GM12878 (cell line): ENCODE measurements at regions not wholly inside any gene's neighbourhood (a gene's known extent, or its start where the extent isn't known, plus 50 kb on each side); places are given as distances from the start of the nearest gene placed in this dataset.

Experiments
- POLR2AphosphoS5 ChIP-seq: IDR thresholded peaks from 2 replicates; pipeline ENCODE4 v1.6.1; 2011; ENCODE audit warnings: mild to moderate bottlenecking, low read length, inconsistent platforms
- RCOR1 ChIP-seq: conservative IDR thresholded peaks from 2 replicates; pipeline ENCODE4 v1.6.1; 2012; ENCODE audit warnings: low read depth, low read length, improper control_type of control experiment
- TAF1 ChIP-seq: IDR thresholded peaks from 2 replicates; pipeline ENCODE4 v1.6.1; 2011; ENCODE audit warnings: mild to moderate bottlenecking, low read depth, low read length, borderline replicate concordance
- TF ChIP-seq, protein P1 (sequence below): IDR thresholded peaks from 2 replicates; pipeline ENCODE4 v1.6.1; 2011; ENCODE audit warnings: low read depth, low read length, improper control_type of control experiment, borderline replicate concordance
- TF ChIP-seq, protein P2 (sequence below): IDR thresholded peaks from 2 replicates; pipeline ENCODE4 v1.6.1; 2012; ENCODE audit warnings: low read depth, low read length, improper control_type of control experiment
- TF ChIP-seq, protein P3 (sequence below), 3 experiments: IDR thresholded peaks in 2 of 3; conservative IDR thresholded peaks in 1 of 3; 2 replicates each; pipeline ENCODE4 v1.5.1; 2011; ENCODE audit warnings: low read depth in 3 of 3, low read length in 3 of 3, mild to moderate bottlenecking in 3 of 3, control low read depth in 2 of 3, moderate library complexity in 2 of 3, inconsistent platforms in 1 of 3, mixed read lengths in 1 of 3; ENCODE audit not compliant: control insufficient read depth in 2 of 3, insufficient read depth in 1 of 3; ENCODE audit errors: extremely low read depth in 1 of 3
- TF ChIP-seq, protein P4 (sequence below): fragments of 450-650 bp; IDR thresholded peaks from 2 replicates; pipeline ENCODE4 v1.6.1; 2016; ENCODE audit warnings: mild to moderate bottlenecking

DNA sequence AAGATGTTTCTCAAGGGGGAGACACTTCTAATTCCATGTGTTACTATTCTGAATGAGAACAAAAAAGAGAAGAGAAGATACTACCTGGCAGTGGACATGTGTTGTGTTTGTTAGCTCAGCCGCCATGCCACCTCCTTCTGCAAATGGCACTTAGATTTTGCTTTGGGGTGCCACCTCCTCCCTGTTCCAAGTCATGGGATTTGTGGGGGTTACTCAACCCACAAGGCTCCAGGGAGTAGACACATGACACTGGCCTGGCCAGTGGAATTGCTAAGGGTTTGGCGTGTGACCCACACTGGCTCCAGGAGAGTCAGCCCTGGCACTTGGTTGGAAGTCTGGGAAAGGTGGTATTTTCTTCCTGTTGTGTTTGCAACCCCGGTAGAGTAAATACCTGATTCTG, 129.1 kb downstream of the ZNF621 start:
- TF ChIP-seq, protein P1, sequence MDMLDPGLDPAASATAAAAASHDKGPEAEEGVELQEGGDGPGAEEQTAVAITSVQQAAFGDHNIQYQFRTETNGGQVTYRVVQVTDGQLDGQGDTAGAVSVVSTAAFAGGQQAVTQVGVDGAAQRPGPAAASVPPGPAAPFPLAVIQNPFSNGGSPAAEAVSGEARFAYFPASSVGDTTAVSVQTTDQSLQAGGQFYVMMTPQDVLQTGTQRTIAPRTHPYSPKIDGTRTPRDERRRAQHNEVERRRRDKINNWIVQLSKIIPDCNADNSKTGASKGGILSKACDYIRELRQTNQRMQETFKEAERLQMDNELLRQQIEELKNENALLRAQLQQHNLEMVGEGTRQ: no peak
- no peak for TF ChIP-seq POLR2AphosphoS5
- TF ChIP-seq RCOR1: no peak
- TF ChIP-seq, protein P2, sequence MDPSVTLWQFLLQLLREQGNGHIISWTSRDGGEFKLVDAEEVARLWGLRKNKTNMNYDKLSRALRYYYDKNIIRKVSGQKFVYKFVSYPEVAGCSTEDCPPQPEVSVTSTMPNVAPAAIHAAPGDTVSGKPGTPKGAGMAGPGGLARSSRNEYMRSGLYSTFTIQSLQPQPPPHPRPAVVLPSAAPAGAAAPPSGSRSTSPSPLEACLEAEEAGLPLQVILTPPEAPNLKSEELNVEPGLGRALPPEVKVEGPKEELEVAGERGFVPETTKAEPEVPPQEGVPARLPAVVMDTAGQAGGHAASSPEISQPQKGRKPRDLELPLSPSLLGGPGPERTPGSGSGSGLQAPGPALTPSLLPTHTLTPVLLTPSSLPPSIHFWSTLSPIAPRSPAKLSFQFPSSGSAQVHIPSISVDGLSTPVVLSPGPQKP: no peak
- TF ChIP-seq, protein P3, sequence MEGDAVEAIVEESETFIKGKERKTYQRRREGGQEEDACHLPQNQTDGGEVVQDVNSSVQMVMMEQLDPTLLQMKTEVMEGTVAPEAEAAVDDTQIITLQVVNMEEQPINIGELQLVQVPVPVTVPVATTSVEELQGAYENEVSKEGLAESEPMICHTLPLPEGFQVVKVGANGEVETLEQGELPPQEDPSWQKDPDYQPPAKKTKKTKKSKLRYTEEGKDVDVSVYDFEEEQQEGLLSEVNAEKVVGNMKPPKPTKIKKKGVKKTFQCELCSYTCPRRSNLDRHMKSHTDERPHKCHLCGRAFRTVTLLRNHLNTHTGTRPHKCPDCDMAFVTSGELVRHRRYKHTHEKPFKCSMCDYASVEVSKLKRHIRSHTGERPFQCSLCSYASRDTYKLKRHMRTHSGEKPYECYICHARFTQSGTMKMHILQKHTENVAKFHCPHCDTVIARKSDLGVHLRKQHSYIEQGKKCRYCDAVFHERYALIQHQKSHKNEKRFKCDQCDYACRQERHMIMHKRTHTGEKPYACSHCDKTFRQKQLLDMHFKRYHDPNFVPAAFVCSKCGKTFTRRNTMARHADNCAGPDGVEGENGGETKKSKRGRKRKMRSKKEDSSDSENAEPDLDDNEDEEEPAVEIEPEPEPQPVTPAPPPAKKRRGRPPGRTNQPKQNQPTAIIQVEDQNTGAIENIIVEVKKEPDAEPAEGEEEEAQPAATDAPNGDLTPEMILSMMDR (IDR thresholded peaks at IDR 0.05 in 2 of 3, conservative IDR thresholded peaks at IDR 0.05 in 1 of 3; ENCODE audit: control insufficient read depth in 2 of 3, extremely low read depth in 1 of 3, insufficient read depth in 1 of 3, low read depth in 3 of 3, low read length in 3 of 3): no peak
- TF ChIP-seq TAF1: no peak
- TF ChIP-seq, protein P4, sequence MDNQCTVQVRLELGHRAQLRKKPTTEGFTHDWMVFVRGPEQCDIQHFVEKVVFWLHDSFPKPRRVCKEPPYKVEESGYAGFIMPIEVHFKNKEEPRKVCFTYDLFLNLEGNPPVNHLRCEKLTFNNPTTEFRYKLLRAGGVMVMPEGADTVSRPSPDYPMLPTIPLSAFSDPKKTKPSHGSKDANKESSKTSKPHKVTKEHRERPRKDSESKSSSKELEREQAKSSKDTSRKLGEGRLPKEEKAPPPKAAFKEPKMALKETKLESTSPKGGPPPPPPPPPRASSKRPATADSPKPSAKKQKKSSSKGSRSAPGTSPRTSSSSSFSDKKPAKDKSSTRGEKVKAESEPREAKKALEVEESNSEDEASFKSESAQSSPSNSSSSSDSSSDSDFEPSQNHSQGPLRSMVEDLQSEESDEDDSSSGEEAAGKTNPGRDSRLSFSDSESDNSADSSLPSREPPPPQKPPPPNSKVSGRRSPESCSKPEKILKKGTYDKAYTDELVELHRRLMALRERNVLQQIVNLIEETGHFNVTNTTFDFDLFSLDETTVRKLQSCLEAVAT: no peak
